GM12873 (cell line): ENCODE measurements at regions not wholly inside any gene's neighbourhood (a gene's known extent, or its start where the extent isn't known, plus 50 kb on each side); places are given as distances from the start of the nearest gene placed in this dataset.

ENCODE experiments used
- TF ChIP-seq, protein P1 (sequence below): IDR thresholded peaks from 2 replicates; pipeline ENCODE4 v1.5.1; 2012; ENCODE audit warnings: low read depth, mild to moderate bottlenecking, moderate library complexity, low read length, control low read depth; ENCODE audit not compliant: insufficient read depth; ENCODE audit errors: missing control alignments

DNA sequence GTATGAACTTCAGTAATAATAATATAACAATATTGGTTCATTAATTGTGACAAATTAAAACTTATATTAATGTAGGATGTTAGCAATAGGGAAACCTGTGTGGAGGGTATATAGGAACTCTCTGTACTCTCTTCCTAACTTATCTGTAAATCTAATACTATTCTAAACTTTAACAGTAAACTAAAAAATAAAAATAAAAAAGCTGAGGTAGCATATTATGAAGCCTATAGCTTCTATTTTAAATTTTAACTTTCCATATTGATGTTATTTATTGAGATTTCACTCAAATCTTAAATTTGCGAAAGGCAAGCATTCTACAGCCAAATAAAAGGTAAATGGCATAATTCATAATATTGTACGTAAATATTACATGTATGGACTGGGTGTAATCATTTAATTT, 326.4 kb downstream of the MEI4 start:
- TF ChIP-seq, protein P1, sequence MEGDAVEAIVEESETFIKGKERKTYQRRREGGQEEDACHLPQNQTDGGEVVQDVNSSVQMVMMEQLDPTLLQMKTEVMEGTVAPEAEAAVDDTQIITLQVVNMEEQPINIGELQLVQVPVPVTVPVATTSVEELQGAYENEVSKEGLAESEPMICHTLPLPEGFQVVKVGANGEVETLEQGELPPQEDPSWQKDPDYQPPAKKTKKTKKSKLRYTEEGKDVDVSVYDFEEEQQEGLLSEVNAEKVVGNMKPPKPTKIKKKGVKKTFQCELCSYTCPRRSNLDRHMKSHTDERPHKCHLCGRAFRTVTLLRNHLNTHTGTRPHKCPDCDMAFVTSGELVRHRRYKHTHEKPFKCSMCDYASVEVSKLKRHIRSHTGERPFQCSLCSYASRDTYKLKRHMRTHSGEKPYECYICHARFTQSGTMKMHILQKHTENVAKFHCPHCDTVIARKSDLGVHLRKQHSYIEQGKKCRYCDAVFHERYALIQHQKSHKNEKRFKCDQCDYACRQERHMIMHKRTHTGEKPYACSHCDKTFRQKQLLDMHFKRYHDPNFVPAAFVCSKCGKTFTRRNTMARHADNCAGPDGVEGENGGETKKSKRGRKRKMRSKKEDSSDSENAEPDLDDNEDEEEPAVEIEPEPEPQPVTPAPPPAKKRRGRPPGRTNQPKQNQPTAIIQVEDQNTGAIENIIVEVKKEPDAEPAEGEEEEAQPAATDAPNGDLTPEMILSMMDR = no peak

DNA sequence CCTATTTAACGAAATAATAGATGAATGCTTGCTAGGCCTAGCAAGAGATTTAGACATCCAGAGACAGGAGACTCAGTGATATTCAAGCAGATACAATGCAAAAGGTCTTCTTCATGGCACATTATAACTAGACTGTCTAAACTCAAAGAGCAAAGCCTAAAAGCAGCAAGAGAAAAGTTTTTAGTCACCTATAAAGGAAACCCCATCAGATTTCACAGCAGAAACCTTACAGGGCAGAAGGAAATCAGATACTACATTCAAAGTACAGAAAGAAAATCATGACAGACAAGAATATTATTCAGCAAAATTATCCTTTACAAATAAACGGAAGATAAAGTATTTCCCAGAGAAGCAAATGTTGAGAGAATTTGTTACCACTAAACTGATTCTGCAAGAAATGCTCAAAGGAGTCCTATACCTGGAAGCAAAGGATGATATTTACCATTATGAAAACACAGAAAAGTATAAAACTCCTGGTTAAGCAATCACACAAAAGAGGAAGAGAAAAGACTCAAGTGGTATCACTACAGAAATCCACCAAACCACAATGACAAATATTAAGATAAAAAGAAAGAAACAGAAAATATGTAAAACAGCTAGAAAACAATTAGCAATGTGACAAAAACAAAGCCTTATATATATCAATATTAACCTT, 333.7 kb downstream of the MEI4 start:
- TF ChIP-seq, protein P1 = no peak

DNA sequence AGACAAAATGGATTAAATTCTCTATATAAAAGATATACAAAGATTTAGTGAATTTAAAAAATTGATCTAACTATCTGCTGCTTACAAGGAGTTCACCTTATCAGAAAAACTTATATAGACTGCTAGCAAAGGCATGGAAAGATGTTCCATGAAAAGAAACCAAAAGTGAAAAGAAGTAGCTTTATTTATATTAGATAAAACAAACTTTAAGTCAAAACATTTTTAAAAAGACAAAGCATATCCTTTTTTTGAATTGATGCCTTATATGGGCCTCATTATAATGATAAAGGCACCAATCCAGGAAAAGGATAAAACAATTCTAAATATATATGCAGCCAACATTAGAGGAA, 334.2 kb downstream of the MEI4 start:
- TF ChIP-seq, protein P1 = no peak

DNA sequence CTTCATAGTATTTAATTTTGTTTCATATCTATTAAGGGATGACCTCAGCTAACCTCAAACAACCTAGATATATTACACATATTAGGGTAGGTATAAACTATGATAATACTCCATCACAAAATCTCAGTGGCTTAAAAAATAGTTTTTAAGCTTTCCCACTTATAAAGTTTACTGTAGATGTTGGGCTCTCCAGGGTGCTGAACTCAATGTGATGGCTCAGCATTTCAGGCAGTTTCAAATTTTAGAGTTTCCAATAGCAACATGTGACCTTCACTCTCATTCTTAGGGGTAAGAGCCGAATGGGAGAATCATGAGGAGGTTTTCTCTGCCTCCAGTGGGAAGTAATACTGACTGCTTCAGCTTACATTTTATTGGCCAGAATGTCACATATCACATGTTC, 357.3 kb downstream of the MEI4 start:
- TF ChIP-seq, protein P1 = no peak

DNA sequence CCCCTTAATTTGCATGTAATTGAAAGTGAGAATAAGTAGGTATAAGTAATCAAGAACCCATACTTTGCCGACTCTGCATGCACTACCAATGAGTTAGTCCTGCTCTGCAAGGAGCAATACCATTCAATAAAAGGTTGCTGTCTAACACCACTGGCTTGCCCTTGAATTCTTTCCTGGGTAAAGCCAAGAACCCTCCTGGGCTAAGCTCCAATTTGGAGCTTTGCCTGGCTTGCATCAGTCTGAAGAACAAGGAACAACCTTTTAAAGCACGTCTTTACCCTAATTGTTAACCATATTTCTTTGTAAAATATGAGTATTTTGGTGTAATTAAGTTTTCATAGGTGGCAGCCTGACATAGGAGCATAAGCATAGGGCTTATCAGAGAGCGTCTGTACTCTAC, 367.7 kb downstream of the MEI4 start:
- TF ChIP-seq, protein P1 = no peak

DNA sequence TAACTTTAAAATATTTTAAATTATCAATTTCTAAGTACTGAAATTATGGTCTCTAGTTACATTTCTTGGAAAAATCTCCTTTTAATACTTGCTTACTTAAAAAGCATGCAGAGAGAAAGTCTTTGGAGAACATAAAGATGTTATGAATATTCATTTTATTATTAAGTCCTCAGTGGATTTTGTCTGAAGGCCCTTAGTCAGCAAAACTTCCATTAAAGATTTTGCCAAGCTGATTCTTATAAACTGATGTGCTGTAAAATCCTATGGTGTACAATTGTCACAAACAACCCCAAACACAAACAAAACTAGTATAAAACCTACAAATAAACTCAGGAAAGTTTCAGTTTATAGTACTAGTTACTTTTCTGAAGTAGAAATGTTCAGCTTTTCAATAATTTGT, 372.7 kb downstream of the MEI4 start:
- TF ChIP-seq, protein P1 = no peak

DNA sequence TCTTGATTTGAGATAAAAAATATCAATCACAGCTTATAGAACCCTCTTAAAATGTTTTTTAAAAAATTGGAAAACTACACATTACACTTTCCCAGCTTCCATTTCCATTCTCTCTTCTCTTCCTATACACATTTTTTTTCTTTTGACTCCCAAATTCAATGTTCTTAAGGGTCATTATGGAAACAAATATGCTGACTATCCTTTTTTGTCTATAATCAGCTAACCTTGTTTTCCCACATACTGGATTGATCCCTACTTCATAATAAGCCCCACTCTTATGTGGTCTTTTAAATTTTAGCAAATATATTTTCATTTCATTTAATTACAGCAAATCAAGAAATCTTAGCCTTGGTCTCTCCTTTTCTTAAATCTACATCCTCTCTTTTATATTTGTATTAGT, 378.4 kb downstream of the MEI4 start:
- TF ChIP-seq, protein P1 = no peak
